Esophagus squamous epithelium (tissue), 4 donors: ENCODE measurements at regions not wholly inside any gene's neighbourhood (a gene's known extent, or its start where the extent isn't known, plus 50 kb on each side); places are given as distances from the start of the nearest gene placed in this dataset.

Experiments used
- POLR2A ChIP-seq, 4 donors: fragments of 450-650 bp; IDR thresholded peaks; one replicate each; pipeline ENCODE4 v1.6.1; 2017; ENCODE audit warnings: antibody characterized with exemption in 4 of 4, mild to moderate bottlenecking in 4 of 4, moderate library complexity in 3 of 4
- TF ChIP-seq, protein P1 (sequence below), 6 experiments: fragments of 450-650 bp in 4 of 6; fragments of 200-600 bp in 2 of 6; sonication (generic) in 2 of 6; IDR thresholded peaks; one replicate each; pipeline ENCODE4 v1.5.1; 2016 to 2019; ENCODE audit warnings: antibody characterized with exemption in 6 of 6, mild to moderate bottlenecking in 4 of 6, moderate library complexity in 4 of 6

DNA sequence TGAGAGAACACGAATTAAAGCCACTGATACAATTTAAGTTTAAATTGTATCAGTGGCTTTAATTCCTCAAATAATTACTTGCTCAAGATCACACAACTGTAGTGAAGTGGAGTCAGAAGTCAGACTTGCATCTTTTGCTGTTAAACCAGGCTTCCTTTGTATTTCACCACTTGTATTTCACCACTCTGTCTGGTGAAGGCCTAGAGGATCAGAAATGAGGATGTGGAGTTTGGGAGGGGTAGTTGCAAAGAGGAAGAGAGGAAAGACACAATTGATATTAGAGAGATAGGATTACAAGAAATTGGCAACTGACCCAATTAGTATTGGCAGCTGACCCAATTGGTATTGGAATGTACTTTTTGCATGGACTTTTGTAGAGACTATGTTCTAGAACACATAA lies 288.1 kb upstream of the GPR149 start:
- TF ChIP-seq, protein P1, sequence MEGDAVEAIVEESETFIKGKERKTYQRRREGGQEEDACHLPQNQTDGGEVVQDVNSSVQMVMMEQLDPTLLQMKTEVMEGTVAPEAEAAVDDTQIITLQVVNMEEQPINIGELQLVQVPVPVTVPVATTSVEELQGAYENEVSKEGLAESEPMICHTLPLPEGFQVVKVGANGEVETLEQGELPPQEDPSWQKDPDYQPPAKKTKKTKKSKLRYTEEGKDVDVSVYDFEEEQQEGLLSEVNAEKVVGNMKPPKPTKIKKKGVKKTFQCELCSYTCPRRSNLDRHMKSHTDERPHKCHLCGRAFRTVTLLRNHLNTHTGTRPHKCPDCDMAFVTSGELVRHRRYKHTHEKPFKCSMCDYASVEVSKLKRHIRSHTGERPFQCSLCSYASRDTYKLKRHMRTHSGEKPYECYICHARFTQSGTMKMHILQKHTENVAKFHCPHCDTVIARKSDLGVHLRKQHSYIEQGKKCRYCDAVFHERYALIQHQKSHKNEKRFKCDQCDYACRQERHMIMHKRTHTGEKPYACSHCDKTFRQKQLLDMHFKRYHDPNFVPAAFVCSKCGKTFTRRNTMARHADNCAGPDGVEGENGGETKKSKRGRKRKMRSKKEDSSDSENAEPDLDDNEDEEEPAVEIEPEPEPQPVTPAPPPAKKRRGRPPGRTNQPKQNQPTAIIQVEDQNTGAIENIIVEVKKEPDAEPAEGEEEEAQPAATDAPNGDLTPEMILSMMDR (IDR thresholded peaks at IDR 0.05) = no peak
- no peak for TF ChIP-seq POLR2A (IDR thresholded peaks at IDR 0.05)
